GM12878 (cell line): ENCODE measurements at regions not wholly inside any gene's neighbourhood (a gene's known extent, or its start where the extent isn't known, plus 50 kb on each side); places are given as distances from the start of the nearest gene placed in this dataset.

Source experiments
- ATAC-seq: fragments of 200-7000 bp; cut with Tn5 transposase; 3 replicates; pipeline ENCODE4 v1.9.1; 2020; ENCODE audit warnings: mild to moderate bottlenecking, moderate library complexity
- BruUV-seq: library from RNA; stranded (reverse); fragments of 400-500 nt; replicated peaks from 2 replicates; lab custom pipeline; 2021; lab: Mats Ljungman, UMichigan
- CTCF ChIA-PET: fragments of 300-600 bp; sonication (Branson Sonifier 250); formaldehyde crosslinking; extraction: SDS; loops from one replicate; lab custom pipeline; 2021; ENCODE audit warnings: inconsistent platforms; lab: Yijun Ruan, JAX
- POLR2A ChIA-PET: fragments of 350-600 bp; formaldehyde crosslinking; extraction: SDS; loops from one replicate; lab custom pipeline; 2021; ENCODE audit warnings: inconsistent platforms; lab: Charles Lee
- RAD21 ChIA-PET: fragments of 300-600 bp; sonication (Branson Sonifier 250); formaldehyde crosslinking; loops from one replicate; lab custom pipeline; 2023; ENCODE audit warnings: antibody characterized with exemption; ENCODE audit not compliant: unreplicated experiment; lab: Charles Lee
- SMC1A ChIA-PET: fragments of 300-600 bp; sonication (Branson Sonifier 250); formaldehyde crosslinking; loops from one replicate; lab custom pipeline; 2023; ENCODE audit not compliant: unreplicated experiment, uncharacterized antibody; lab: Charles Lee
- DNase-seq: peaks from one replicate; pipeline ENCODE4 v3.0.0-alpha.2; 2011; ENCODE audit warnings: low read depth, low spot score
- FAIRE-seq: peaks from 3 replicates; lab custom pipeline; 2011; peaks lifted over from hg19 to GRCh38; lab: Jason Lieb, UNC
- H2AFZ ChIP-seq: 2 replicates; pipeline ENCODE4 v1.6.0; 2011; ENCODE audit warnings: low read depth, low read length, control low read depth; ENCODE audit not compliant: control insufficient read depth
- H3K27ac ChIP-seq: 2 replicates; pipeline ENCODE4 v1.5.1; 2011; ENCODE audit warnings: control low read depth; ENCODE audit not compliant: control insufficient read depth, insufficient read depth
- H3K27me3 ChIP-seq, 2 experiments: replicated peaks in 1 of 2; 2 replicates each; pipeline versions ENCODE4 v1.6.0 to v1.6.1; 2011; ENCODE audit warnings: low read length in 1 of 2; ENCODE audit not compliant: control insufficient read depth in 2 of 2, insufficient read depth in 2 of 2
- H3K36me3 ChIP-seq, 2 experiments: 2 replicates each; pipeline ENCODE4 v1.5.1; 2011; ENCODE audit warnings: low read length in 1 of 2; ENCODE audit not compliant: control insufficient read depth in 2 of 2, insufficient read depth in 2 of 2
- H3K4me1 ChIP-seq: 2 replicates; pipeline ENCODE4 v1.6.1; 2011; ENCODE audit warnings: mild to moderate bottlenecking, low read length, moderate library complexity, mixed read lengths; ENCODE audit not compliant: control insufficient read depth, insufficient read depth
- H3K4me2 ChIP-seq: 2 replicates; pipeline ENCODE4 v1.6.0; 2011; ENCODE audit warnings: control low read depth; ENCODE audit not compliant: control insufficient read depth, insufficient read depth
- H3K4me3 ChIP-seq: fragments of 200-600 bp; sonication (generic); 2 replicates; pipeline ENCODE4 v1.5.1; 2016
- H3K79me2 ChIP-seq: 2 replicates; pipeline ENCODE4 v1.6.0; 2011; ENCODE audit warnings: low read length; ENCODE audit not compliant: control insufficient read depth, insufficient read depth
- H3K9ac ChIP-seq: 2 replicates; pipeline ENCODE4 v1.8.0; 2011; ENCODE audit warnings: low read length, control low read depth, mixed read lengths; ENCODE audit not compliant: control insufficient read depth, insufficient read depth
- H3K9me3 ChIP-seq: replicated peaks from 3 replicates; pipeline ENCODE4 v1.5.1; 2011; ENCODE audit warnings: mild to moderate bottlenecking, low read length; ENCODE audit not compliant: control insufficient read depth, insufficient read depth
- H4K20me1 ChIP-seq: 2 replicates; pipeline ENCODE4 v1.6.0; 2011; ENCODE audit not compliant: control insufficient read depth, insufficient read depth
- BMI1 ChIP-seq: fragments of 450-650 bp; IDR thresholded peaks from 2 replicates; pipeline ENCODE4 v1.6.1; 2016; ENCODE audit warnings: mild to moderate bottlenecking, moderate library complexity, borderline replicate concordance
- CREB1 ChIP-seq: IDR thresholded peaks from 2 replicates; pipeline ENCODE4 v1.6.1; 2012; ENCODE audit warnings: low read depth, mild to moderate bottlenecking, inconsistent platforms
- FOXM1 ChIP-seq: IDR thresholded peaks from 2 replicates; pipeline ENCODE4 v1.6.1; 2012; ENCODE audit warnings: low read depth, mild to moderate bottlenecking, inconsistent platforms, low read length, moderate library complexity
- HDAC2 ChIP-seq: fragments of 200-600 bp; sonication (generic); IDR thresholded peaks from 2 replicates; pipeline ENCODE4 v1.6.1; 2017
- JUNB ChIP-seq: IDR thresholded peaks from 2 replicates; pipeline ENCODE4 v1.6.1; 2016; ENCODE audit warnings: antibody characterized with exemption, mild to moderate bottlenecking
- NFYA ChIP-seq: IDR thresholded peaks from 2 replicates; pipeline ENCODE4 v1.6.1; 2011; ENCODE audit warnings: low read depth, mild to moderate bottlenecking, low read length, improper control_type of control experiment, borderline replicate concordance
- POLR2AphosphoS5 ChIP-seq: IDR thresholded peaks from 2 replicates; pipeline ENCODE4 v1.6.1; 2011; ENCODE audit warnings: mild to moderate bottlenecking, low read length, inconsistent platforms
- RELA ChIP-seq: fragments of 450-650 bp; IDR thresholded peaks from 2 replicates; pipeline ENCODE4 v1.8.0; 2014; ENCODE audit warnings: borderline replicate concordance; ENCODE audit not compliant: partially characterized antibody
- SMAD1 ChIP-seq: fragments of 450-650 bp; IDR thresholded peaks from 2 replicates; pipeline ENCODE4 v1.6.1; 2018; ENCODE audit warnings: mild to moderate bottlenecking, low read depth; ENCODE audit not compliant: partially characterized antibody
- SUPT20H ChIP-seq: IDR thresholded peaks from 2 replicates; pipeline ENCODE4 v1.6.1; 2011; ENCODE audit warnings: low read depth, mild to moderate bottlenecking, low read length, moderate library complexity, borderline replicate concordance; ENCODE audit not compliant: control insufficient read depth
- TBL1XR1 ChIP-seq: IDR thresholded peaks from 2 replicates; pipeline ENCODE4 v1.6.1; 2012; ENCODE audit warnings: low read depth, low read length, improper control_type of control experiment
- TCF12 ChIP-seq: IDR thresholded peaks from 2 replicates; pipeline ENCODE4 v1.6.1; 2011; ENCODE audit warnings: low read depth, mild to moderate bottlenecking, low read length
- WGBS: methylation state at CpG from one replicate; pipeline ENCODE4 v1.1.6; 2016; ENCODE audit warnings: low lambda C conversion rate; ENCODE audit not compliant: insufficient replicate concordance, insufficient coverage; ENCODE audit errors: missing lambda C conversion rate; 5-methylcytosine and 5-hydroxymethylcytosine counted together
- in situ Hi-C: fragments of 300-500 bp; cut with MboI; formaldehyde crosslinking; loops from 9 replicates; pipeline ENCODE4 v1.14.3; 2018; ENCODE audit warnings: mixed read lengths
- intact Hi-C: fragments of 100-400 bp; cut with micrococcal nuclease; formaldehyde crosslinking; loops from one replicate; pipeline ENCODE4 v1.14.2; 2022; ENCODE audit not compliant: unreplicated experiment
- TF ChIP-seq, protein P1 (sequence below): fragments of 450-650 bp; IDR thresholded peaks from 2 replicates; pipeline ENCODE4 v1.6.1; 2017; ENCODE audit warnings: mild to moderate bottlenecking, moderate library complexity
- TF ChIP-seq, protein P2 (sequence below): fragments of 450-650 bp; IDR thresholded peaks from 2 replicates; pipeline ENCODE4 v1.6.1; 2017; ENCODE audit warnings: borderline replicate concordance
- TF ChIP-seq, protein P3 (sequence below): fragments of 150-350 bp; IDR thresholded peaks from 2 replicates; pipeline ENCODE4 v1.6.1; 2014; ENCODE audit warnings: mild to moderate bottlenecking, low read depth, low read length
- TF ChIP-seq, protein P4 (sequence below): IDR thresholded peaks from 2 replicates; pipeline ENCODE4 v1.6.1; 2012; ENCODE audit warnings: low read length, inconsistent platforms

DNA sequence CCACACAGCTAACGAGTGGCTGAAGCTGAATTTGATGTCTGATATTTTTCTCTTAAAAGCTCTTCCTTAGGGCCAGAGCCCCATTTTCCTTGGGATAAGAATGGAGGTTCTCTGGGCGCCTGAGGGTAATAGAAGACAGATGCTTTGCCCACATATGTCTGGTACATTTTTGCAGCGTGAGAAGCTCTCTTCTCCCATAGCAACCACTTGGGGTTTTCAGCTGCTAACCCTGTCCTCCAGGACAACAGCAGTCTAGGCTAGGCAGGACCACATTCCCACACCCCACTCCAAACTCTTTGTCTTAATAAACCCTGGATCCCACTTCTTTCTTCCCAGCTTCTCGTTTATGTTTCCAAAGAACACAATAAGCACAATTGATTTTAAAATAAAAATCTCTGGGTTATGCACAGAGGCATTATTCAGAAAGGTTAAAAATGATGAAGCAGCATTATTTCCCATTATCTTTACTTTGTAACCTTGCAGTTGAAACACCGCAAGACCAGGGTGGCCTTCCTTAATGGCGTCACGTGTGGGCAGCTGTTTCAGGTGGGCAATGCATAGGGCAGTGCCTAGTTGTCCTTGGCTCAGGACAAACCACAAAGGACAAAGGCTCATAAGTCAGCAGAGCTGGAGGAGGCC lies 56.5 kb upstream of the NTRK3 start:
- no peaks in the 10 kb centered on the region for H3K27me3 ChIP-seq
- in situ Hi-C loops = no loop called here
- H3K27ac ChIP-seq = no peak overlapping the region
- H2AFZ ChIP-seq = no peak overlapping the region
- RAD21 ChIA-PET = no interaction called here
- SMC1A ChIA-PET = no interaction called here
- FAIRE-seq (no peak), ATAC-seq (no peak), DNase-seq (no peak)
- H3K4me1 ChIP-seq = no peaks in the 10 kb centered on the region
- no peak overlapping the region for H3K9ac ChIP-seq
- H3K79me2 ChIP-seq = no peaks in the 10 kb centered on the region
- H3K4me2 ChIP-seq = no peak overlapping the region
- H3K9me3 ChIP-seq = no peaks in the 10 kb centered on the region
- BruUV-seq = no TSS peak
- intact Hi-C loops = no loop called here
- H3K4me3 ChIP-seq = no peak overlapping the region
- no peaks in the 10 kb centered on the region for H4K20me1 ChIP-seq
- TF ChIP-seq NFYA = no peak
- no peak for TF ChIP-seq HDAC2
- TF ChIP-seq, protein P1, sequence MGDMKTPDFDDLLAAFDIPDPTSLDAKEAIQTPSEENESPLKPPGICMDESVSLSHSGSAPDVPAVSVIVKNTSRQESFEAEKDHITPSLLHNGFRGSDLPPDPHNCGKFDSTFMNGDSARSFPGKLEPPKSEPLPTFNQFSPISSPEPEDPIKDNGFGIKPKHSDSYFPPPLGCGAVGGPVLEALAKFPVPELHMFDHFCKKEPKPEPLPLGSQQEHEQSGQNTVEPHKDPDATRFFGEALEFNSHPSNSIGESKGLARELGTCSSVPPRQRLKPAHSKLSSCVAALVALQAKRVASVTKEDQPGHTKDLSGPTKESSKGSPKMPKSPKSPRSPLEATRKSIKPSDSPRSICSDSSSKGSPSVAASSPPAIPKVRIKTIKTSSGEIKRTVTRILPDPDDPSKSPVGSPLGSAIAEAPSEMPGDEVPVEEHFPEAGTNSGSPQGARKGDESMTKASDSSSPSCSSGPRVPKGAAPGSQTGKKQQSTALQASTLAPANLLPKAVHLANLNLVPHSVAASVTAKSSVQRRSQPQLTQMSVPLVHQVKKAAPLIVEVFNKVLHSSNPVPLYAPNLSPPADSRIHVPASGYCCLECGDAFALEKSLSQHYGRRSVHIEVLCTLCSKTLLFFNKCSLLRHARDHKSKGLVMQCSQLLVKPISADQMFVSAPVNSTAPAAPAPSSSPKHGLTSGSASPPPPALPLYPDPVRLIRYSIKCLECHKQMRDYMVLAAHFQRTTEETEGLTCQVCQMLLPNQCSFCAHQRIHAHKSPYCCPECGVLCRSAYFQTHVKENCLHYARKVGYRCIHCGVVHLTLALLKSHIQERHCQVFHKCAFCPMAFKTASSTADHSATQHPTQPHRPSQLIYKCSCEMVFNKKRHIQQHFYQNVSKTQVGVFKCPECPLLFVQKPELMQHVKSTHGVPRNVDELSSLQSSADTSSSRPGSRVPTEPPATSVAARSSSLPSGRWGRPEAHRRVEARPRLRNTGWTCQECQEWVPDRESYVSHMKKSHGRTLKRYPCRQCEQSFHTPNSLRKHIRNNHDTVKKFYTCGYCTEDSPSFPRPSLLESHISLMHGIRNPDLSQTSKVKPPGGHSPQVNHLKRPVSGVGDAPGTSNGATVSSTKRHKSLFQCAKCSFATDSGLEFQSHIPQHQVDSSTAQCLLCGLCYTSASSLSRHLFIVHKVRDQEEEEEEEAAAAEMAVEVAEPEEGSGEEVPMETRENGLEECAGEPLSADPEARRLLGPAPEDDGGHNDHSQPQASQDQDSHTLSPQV = no peak
- TF ChIP-seq POLR2AphosphoS5 = no peak
- TF ChIP-seq JUNB = no peak
- TF ChIP-seq SUPT20H = no peak
- TF ChIP-seq, protein P2, sequence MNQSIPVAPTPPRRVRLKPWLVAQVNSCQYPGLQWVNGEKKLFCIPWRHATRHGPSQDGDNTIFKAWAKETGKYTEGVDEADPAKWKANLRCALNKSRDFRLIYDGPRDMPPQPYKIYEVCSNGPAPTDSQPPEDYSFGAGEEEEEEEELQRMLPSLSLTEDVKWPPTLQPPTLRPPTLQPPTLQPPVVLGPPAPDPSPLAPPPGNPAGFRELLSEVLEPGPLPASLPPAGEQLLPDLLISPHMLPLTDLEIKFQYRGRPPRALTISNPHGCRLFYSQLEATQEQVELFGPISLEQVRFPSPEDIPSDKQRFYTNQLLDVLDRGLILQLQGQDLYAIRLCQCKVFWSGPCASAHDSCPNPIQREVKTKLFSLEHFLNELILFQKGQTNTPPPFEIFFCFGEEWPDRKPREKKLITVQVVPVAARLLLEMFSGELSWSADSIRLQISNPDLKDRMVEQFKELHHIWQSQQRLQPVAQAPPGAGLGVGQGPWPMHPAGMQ = no peak
- TF ChIP-seq SMAD1 = no peak
- TF ChIP-seq BMI1 = no peak
- TF ChIP-seq, protein P3, sequence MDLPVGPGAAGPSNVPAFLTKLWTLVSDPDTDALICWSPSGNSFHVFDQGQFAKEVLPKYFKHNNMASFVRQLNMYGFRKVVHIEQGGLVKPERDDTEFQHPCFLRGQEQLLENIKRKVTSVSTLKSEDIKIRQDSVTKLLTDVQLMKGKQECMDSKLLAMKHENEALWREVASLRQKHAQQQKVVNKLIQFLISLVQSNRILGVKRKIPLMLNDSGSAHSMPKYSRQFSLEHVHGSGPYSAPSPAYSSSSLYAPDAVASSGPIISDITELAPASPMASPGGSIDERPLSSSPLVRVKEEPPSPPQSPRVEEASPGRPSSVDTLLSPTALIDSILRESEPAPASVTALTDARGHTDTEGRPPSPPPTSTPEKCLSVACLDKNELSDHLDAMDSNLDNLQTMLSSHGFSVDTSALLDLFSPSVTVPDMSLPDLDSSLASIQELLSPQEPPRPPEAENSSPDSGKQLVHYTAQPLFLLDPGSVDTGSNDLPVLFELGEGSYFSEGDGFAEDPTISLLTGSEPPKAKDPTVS = no peak
- no peak for TF ChIP-seq TBL1XR1
- TF ChIP-seq, protein P4, sequence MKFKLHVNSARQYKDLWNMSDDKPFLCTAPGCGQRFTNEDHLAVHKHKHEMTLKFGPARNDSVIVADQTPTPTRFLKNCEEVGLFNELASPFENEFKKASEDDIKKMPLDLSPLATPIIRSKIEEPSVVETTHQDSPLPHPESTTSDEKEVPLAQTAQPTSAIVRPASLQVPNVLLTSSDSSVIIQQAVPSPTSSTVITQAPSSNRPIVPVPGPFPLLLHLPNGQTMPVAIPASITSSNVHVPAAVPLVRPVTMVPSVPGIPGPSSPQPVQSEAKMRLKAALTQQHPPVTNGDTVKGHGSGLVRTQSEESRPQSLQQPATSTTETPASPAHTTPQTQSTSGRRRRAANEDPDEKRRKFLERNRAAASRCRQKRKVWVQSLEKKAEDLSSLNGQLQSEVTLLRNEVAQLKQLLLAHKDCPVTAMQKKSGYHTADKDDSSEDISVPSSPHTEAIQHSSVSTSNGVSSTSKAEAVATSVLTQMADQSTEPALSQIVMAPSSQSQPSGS = no peak
- TF ChIP-seq FOXM1 = no peak
- no peak for TF ChIP-seq CREB1
- TF ChIP-seq TCF12 = no peak
- no peak for TF ChIP-seq RELA
- TF ChIP-seq, all 136 proteins: peak for 0
- WGBS = 14% methylated on average over 7 of the region's 7 CpGs
- CTCF ChIA-PET = no interaction called here
- POLR2A ChIA-PET = no interaction called here
- H3K36me3 ChIP-seq = no peaks in the 10 kb centered on the region
